ENCODE measurements at regions not wholly inside any gene's neighbourhood (a gene's known extent, or its start where the extent isn't known, plus 50 kb on each side); places are given as distances from the start of the nearest gene placed in this dataset.

DNA sequence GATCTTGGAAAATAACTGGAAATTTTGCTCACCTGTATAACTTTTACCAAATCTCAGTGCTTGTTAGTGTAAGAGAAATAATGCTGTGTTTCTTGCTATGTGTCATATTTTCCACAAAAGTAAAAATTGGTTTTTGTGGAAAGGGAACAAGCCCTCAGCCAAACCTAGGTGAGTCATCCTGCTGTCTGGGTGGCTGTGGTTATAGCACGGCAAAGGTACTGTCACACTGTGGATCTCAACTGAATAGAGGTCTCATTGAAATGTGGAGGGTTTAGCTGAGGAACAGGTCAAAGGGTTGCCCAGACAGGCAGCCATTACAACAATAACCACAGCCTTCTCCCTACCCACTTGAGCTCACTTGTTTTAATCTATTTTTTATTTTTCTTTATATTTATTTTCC is 338.8 kb upstream of the DACH1 start:
- TF ChIP-seq, protein P1, sequence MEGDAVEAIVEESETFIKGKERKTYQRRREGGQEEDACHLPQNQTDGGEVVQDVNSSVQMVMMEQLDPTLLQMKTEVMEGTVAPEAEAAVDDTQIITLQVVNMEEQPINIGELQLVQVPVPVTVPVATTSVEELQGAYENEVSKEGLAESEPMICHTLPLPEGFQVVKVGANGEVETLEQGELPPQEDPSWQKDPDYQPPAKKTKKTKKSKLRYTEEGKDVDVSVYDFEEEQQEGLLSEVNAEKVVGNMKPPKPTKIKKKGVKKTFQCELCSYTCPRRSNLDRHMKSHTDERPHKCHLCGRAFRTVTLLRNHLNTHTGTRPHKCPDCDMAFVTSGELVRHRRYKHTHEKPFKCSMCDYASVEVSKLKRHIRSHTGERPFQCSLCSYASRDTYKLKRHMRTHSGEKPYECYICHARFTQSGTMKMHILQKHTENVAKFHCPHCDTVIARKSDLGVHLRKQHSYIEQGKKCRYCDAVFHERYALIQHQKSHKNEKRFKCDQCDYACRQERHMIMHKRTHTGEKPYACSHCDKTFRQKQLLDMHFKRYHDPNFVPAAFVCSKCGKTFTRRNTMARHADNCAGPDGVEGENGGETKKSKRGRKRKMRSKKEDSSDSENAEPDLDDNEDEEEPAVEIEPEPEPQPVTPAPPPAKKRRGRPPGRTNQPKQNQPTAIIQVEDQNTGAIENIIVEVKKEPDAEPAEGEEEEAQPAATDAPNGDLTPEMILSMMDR (IDR thresholded peaks at IDR 0.05; ENCODE audit: low read length): no peak
- TF ChIP-seq EZH2 (optimal IDR thresholded peaks at IDR 0.05; ENCODE audit: low read depth, low read length): no peak
